ENCODE measurements at regions not wholly inside any gene's neighbourhood (a gene's known extent, or its start where the extent isn't known, plus 50 kb on each side); places are given as distances from the start of the nearest gene placed in this dataset.

DNA sequence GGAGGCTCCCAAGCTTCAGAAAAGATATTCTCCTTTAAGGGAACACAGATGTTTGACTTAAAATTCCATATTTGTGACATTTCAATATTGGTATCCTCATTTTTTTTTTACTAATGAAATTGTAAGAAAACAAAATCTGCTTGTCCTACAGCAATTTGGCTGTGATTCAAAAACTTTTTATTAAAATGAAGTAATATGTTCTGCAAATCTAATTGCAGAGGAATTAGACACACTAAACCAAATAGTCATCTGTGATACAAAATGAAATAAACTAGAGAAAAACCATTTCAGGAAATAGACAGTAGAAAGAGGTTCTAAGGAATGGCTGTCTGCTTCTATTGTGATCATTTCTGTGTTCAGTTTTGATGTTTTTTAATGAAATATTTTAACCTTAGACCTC, 50.1 kb upstream of the HIF1A start:
- Histone ChIP-seq H3K27me3 (no peaks in the 10 kb centered on the region), H3K9ac (ENCODE audit: low read depth in 2 of 2, low read length in 2 of 2) (no peak overlapping the region), H3K27ac (no peak overlapping the region), H3K4me3 (no peak overlapping the region), H3K9me3 (no peaks in the 10 kb centered on the region), H3K4me1 (no peaks in the 10 kb centered on the region), H3K36me3 (no peaks in the 10 kb centered on the region)
- no peak for DNase-seq
- TF ChIP-seq, protein P1, sequence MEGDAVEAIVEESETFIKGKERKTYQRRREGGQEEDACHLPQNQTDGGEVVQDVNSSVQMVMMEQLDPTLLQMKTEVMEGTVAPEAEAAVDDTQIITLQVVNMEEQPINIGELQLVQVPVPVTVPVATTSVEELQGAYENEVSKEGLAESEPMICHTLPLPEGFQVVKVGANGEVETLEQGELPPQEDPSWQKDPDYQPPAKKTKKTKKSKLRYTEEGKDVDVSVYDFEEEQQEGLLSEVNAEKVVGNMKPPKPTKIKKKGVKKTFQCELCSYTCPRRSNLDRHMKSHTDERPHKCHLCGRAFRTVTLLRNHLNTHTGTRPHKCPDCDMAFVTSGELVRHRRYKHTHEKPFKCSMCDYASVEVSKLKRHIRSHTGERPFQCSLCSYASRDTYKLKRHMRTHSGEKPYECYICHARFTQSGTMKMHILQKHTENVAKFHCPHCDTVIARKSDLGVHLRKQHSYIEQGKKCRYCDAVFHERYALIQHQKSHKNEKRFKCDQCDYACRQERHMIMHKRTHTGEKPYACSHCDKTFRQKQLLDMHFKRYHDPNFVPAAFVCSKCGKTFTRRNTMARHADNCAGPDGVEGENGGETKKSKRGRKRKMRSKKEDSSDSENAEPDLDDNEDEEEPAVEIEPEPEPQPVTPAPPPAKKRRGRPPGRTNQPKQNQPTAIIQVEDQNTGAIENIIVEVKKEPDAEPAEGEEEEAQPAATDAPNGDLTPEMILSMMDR (IDR thresholded peaks at IDR 0.05) = no peak
- intact Hi-C loops (cut with DNase I) = no loop called here

All from colonic mucosa (tissue), 4 donors.